Karpas-422 (cell line): ENCODE measurements at regions not wholly inside any gene's neighbourhood (a gene's known extent, or its start where the extent isn't known, plus 50 kb on each side); places are given as distances from the start of the nearest gene placed in this dataset.

Experiments
- DNase-seq: peaks from one replicate; pipeline ENCODE4 v3.0.0-alpha.2; 2015
- H2AFZ ChIP-seq: fragments of 200-600 bp; sonication (generic); 2 replicates; pipeline ENCODE4 v1.6.1; 2014; ENCODE audit warnings: antibody characterized with exemption, low read length, mixed read lengths
- H3K27ac ChIP-seq: fragments of 200-600 bp; sonication (generic); 2 replicates; pipeline ENCODE4 v1.5.1; 2014; ENCODE audit warnings: mild to moderate bottlenecking, low read length, moderate library complexity
- H3K27me3 ChIP-seq: fragments of 200-600 bp; sonication (generic); 2 replicates; pipeline ENCODE4 v1.6.1; 2014; ENCODE audit warnings: low read length, mixed read lengths
- H3K36me3 ChIP-seq: fragments of 200-600 bp; sonication (generic); 2 replicates; pipeline ENCODE4 v1.6.1; 2014; ENCODE audit warnings: low read length, mixed read lengths; ENCODE audit not compliant: insufficient read depth
- H3K4me1 ChIP-seq: fragments of 200-600 bp; sonication (generic); 2 replicates; pipeline ENCODE4 v1.6.1; 2014; ENCODE audit warnings: mild to moderate bottlenecking, low read length, mixed read lengths
- H3K4me2 ChIP-seq: fragments of 200-600 bp; sonication (generic); 2 replicates; pipeline ENCODE4 v1.6.1; 2014; ENCODE audit warnings: low read length, low read depth, mild to moderate bottlenecking; ENCODE audit not compliant: poor library complexity, severe bottlenecking
- H3K4me3 ChIP-seq: fragments of 200-600 bp; sonication (generic); 2 replicates; pipeline ENCODE4 v1.5.1; 2014; ENCODE audit warnings: mild to moderate bottlenecking, antibody characterized with exemption, low read length, mixed read lengths
- H3K79me2 ChIP-seq: fragments of 200-600 bp; sonication (generic); 2 replicates; pipeline ENCODE4 v1.6.1; 2014; ENCODE audit warnings: mild to moderate bottlenecking, low read length, mixed read lengths
- H3K9ac ChIP-seq: fragments of 200-600 bp; sonication (generic); 2 replicates; pipeline ENCODE4 v1.6.0; 2014; ENCODE audit warnings: low read length
- H3K9me2 ChIP-seq: fragments of 200-600 bp; sonication (generic), shearing (Covaris generic); replicated peaks from 2 replicates; pipeline ENCODE4 v1.6.0; 2014; ENCODE audit warnings: mild to moderate bottlenecking, low read length, moderate library complexity; ENCODE audit not compliant: insufficient read depth
- H3K9me3 ChIP-seq: fragments of 300-700, 200-600 bp; sonication (generic); 2 replicates; pipeline ENCODE4 v1.6.1; 2014; ENCODE audit warnings: low read length, mixed read lengths
- H4K20me1 ChIP-seq: fragments of 200-600 bp; sonication (generic); 2 replicates; pipeline ENCODE4 v1.6.1; 2014; ENCODE audit warnings: mild to moderate bottlenecking, antibody characterized with exemption, low read length, low read depth; ENCODE audit not compliant: insufficient read depth

DNA sequence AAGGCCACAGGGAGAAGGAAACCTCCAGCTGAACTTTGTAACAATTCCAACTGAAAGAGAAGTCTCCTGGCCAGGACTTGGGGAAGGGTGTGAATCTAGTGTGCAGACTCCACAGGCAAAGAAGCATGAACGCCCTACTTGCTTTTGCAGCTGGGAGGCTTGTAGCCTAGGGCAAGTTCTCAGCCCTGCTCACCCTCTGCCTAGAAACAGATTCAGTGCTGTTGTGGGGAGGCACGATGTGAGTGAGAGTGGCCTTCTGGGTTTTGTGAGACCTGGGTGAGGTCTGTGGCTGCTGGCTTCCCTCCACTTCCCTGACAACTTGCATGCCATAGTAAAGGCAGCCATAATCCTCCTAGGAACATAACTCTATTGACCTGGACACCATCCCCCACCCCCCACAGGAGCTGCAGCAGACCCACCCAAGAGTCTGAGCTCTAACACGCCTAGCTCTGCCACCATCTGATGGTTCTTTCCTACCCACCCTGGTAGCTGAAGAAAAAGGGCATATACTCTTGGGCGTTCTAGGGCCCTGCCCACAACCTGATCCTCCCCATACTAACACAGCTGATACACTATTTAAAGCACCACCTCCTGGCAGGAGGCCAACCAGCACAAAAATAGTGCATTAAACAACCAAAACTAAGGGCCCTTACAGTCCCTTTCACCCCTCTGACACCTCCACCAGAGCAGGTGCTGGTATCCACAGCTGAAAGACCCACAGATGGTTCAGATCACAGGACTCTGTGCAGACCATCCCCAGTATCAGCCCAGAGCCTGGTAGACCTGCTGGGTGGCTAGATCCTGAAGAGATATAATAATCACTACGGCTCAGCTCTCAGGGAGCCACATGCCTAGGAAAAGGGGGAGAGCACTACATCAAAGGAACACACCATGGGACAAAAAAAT lies 426.5 kb downstream of the IGSF11 start:
- H3K27ac ChIP-seq = peak overlapping the region; percentile 12; the same call in 1 of the 2 replicates
- peaks cover 12% of the 10 kb centered on the region for H3K36me3 ChIP-seq
- H2AFZ ChIP-seq = no peak overlapping the region
- no peaks in the 10 kb centered on the region for H3K9me3 ChIP-seq
- H3K4me2 ChIP-seq = peak overlapping the region; percentile 0
- peak; percentile 66 for DNase-seq
- no peaks in the 10 kb centered on the region for H4K20me1 ChIP-seq
- no peaks in the 10 kb centered on the region for H3K27me3 ChIP-seq
- H3K4me1 ChIP-seq = peaks cover 26% of the 10 kb centered on the region
- no peak overlapping the region for H3K4me3 ChIP-seq
- no peaks in the 10 kb centered on the region for H3K9me2 ChIP-seq
- H3K9ac ChIP-seq = no peak overlapping the region
- peaks cover 7% of the 10 kb centered on the region; the same call in 1 of the 2 replicates for H3K79me2 ChIP-seq

DNA sequence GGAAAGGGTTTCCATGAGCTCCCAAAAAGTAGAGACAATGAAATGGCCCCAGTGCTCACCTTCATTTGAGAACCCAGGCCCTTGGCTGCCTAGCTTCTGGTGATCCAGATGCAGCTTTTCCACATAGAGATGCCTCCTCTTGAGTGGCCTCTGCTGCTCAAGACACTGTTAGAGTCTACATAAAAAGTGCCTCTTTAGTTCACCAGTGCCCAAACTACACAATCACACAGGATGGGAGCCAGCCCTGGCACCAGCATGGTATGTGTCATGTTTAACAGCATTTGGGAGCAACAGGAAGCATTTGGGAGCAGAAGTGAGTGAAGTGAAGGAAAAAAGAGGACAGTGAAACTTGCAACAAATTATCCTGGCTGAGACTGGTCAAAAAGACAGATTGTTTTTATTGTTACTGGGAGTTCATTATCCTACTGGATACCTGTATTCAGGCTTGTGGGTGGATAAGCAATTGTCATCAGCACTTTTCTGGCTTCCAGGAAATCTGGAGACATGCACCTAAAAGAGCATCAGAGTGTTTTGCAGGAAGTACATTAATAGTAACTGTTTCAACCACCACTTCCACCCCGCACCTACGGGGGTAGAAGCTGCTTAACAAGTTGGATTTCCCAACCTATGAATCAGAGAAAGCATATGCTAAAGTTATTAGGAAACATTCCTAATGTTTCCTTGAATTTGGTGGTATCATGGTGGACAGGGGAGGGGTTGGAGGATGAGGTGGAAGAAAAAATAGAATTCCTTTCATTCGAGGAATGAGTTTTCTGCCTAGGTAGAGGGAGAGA lies 416.2 kb downstream of the IGSF11 start:
- Histone ChIP-seq H3K4me2 (no peak overlapping the region), H3K27me3 (no peaks in the 10 kb centered on the region), H3K4me3 (no peak overlapping the region), H2AFZ (no peak overlapping the region), H3K79me2 (no peaks in the 10 kb centered on the region), H3K9ac (no peak overlapping the region), H3K9me3 (no peaks in the 10 kb centered on the region), H3K36me3 (peaks cover 10% of the 10 kb centered on the region), H3K4me1 (peaks cover 35% of the 10 kb centered on the region), H3K27ac (no peak overlapping the region), H3K9me2 (no peaks in the 10 kb centered on the region), H4K20me1 (no peaks in the 10 kb centered on the region)
- DNase-seq = no peak

DNA sequence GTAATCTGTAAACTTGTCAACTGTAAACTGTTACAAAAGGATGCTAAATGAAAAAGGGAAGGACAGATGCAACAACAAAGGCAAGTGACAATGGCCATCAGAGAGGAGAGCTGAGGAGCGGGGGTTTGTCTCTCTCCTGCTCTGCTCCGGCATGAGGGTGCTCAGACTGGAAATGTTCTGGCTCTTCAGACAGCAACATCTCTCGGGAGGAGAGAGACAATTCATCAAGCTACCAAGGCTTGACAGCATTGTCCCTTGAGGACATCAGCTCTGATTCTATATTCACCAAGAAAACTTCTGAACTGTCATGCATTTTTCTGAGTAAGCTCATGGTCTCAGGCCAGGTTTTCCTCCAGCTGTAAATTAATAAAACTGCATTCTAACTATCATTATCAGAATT lies 408.2 kb downstream of the IGSF11 start:
- Histone ChIP-seq H3K9ac (peak overlapping the region; percentile 35), H3K9me3 (no peaks in the 10 kb centered on the region), H2AFZ (no peak overlapping the region), H4K20me1 (no peaks in the 10 kb centered on the region), H3K79me2 (no peaks in the 10 kb centered on the region), H3K27ac (peak overlapping the region; percentile 83), H3K36me3 (peaks cover 11% of the 10 kb centered on the region), H3K4me2 (peak overlapping the region; percentile 57), H3K4me3 (peak overlapping the region; percentile 14; the same call in 1 of the 2 replicates), H3K27me3 (no peaks in the 10 kb centered on the region), H3K4me1 (peaks cover 59% of the 10 kb centered on the region), H3K9me2 (no peaks in the 10 kb centered on the region)
- peak; percentile 80 for DNase-seq

DNA sequence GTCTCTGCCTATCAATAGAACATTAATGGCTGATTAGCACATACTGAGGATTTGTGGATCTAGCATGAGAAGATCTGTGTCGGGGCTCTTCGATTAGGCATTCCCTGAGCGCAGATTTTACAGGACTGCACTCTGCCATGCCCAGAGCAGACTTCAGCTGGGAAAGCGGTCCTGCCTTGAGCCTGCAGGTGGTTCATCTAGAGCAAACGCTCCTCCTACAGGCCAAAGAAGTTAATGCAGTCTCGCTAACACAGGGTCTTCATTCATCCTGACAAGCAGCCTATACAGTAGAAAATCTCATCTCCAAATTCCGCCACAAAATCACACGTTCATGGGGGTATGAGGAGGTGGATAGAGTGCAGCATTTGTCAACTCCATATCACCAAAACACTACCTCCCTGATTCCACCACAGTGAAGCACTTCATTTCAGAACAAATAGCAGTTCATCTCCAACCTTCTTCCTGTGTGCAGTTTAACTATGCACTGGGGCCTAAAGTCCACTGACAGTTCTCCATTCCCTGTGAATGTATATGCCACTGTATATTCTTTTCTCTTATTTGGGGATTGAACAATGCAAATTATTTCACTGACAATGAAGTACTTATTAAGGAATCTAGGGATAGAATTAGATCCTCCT lies 405.8 kb downstream of the IGSF11 start:
- no peak overlapping the region for H3K9ac ChIP-seq
- H3K27ac ChIP-seq = peak overlapping the region; percentile 83
- H3K9me3 ChIP-seq = no peaks in the 10 kb centered on the region
- H2AFZ ChIP-seq = no peak overlapping the region
- H3K4me3 ChIP-seq = no peak overlapping the region
- DNase-seq = peak; percentile 93
- peaks cover 11% of the 10 kb centered on the region for H3K36me3 ChIP-seq
- H3K79me2 ChIP-seq = no peaks in the 10 kb centered on the region
- H3K4me1 ChIP-seq = peaks cover 65% of the 10 kb centered on the region
- H4K20me1 ChIP-seq = no peaks in the 10 kb centered on the region
- no peaks in the 10 kb centered on the region for H3K27me3 ChIP-seq
- H3K9me2 ChIP-seq = no peaks in the 10 kb centered on the region
- peak overlapping the region; percentile 26 for H3K4me2 ChIP-seq

DNA sequence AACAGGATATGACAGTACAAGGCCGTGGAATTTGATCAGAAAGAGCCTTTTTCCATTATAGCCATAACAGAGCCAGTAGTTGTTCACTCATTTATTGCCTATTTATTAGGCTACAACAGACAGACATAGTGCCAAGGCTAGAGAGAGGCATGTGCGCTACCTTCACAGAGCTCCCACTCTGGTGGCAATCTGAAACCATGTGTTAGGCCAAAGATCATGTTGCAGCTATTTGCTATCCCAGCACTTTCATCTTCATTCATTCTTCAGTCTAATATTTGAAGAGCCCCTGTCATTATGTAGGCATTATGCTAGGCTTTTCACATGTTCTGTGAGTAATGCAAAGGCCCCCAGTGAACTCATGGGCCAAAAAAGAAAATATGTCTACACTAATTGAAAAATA lies 404.8 kb downstream of the IGSF11 start:
- H3K36me3 ChIP-seq = peaks cover 8% of the 10 kb centered on the region

DNA sequence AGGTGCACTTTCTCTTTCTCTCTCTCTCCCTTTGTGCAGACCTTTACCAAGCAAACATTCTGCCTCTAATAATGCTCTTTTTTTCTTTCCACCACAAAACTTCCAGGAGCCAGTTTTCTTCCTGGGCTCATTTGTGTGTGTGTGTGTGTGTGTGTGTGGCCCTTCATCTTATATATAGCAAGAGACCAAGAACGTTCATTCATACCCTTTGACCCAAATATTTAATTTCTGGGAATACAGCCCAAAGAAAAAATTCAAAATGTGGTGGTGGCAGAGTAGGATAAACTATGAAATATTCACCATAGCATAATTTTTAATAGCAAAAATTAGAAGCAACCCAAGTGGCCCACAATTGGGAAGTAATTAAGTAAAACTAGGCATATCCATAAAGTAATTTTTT lies 398.9 kb downstream of the IGSF11 start:
- H3K9ac ChIP-seq = no peak overlapping the region
- H3K27me3 ChIP-seq = no peaks in the 10 kb centered on the region
- peaks cover 7% of the 10 kb centered on the region; the same call in 1 of the 2 replicates for H3K36me3 ChIP-seq
- no peak for DNase-seq
- H3K4me1 ChIP-seq = peaks cover 59% of the 10 kb centered on the region
- H3K4me2 ChIP-seq = no peak overlapping the region
- no peak overlapping the region for H2AFZ ChIP-seq
- no peaks in the 10 kb centered on the region for H3K9me2 ChIP-seq
- no peak overlapping the region for H3K4me3 ChIP-seq
- no peak overlapping the region for H3K27ac ChIP-seq
- no peaks in the 10 kb centered on the region for H4K20me1 ChIP-seq
- no peaks in the 10 kb centered on the region for H3K9me3 ChIP-seq
- no peaks in the 10 kb centered on the region for H3K79me2 ChIP-seq

More for the DNA sequence above, 404.8 kb downstream of the IGSF11 start:
- no peak overlapping the region for H3K4me3 ChIP-seq
- no peaks in the 10 kb centered on the region for H3K9me3 ChIP-seq
- no peak overlapping the region for H3K9ac ChIP-seq
- H3K27me3 ChIP-seq = no peaks in the 10 kb centered on the region
- H3K9me2 ChIP-seq = no peaks in the 10 kb centered on the region
- no peak for DNase-seq
- no peaks in the 10 kb centered on the region for H3K79me2 ChIP-seq
- peak overlapping the region; percentile 6 for H3K4me2 ChIP-seq
- H2AFZ ChIP-seq = no peak overlapping the region
- H4K20me1 ChIP-seq = no peaks in the 10 kb centered on the region
- H3K4me1 ChIP-seq = peaks cover 75% of the 10 kb centered on the region
- peak overlapping the region; percentile 52 for H3K27ac ChIP-seq

DNA sequence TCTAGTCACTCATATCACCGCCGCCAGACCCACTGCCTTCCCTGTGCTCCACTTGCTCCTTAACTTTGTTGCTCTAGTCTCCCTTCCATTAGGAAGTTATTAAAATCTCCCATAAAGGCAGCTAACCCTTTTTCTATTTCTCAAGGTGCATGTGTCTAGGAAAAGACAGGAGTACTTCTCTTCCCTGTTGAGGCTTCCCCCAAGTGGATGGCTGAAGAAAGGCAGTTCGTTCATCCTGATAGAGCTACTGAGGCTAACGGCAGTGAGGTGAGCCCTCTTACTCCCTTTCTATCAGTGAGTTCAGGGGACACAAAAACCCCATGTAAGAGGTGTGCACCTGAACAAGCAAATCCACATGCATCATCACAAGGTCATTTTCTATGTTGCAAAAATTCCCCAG lies 397.8 kb downstream of the IGSF11 start:
- no peak overlapping the region for H3K4me3 ChIP-seq
- 0 out of 2 replicates have a peak overlapping the region, but pooled peaks have one; percentile 39 for H3K27ac ChIP-seq
- no peaks in the 10 kb centered on the region for H3K27me3 ChIP-seq
- no peaks in the 10 kb centered on the region for H3K79me2 ChIP-seq
- H3K9me2 ChIP-seq = no peaks in the 10 kb centered on the region
- H2AFZ ChIP-seq = no peak overlapping the region; the same call in 1 of the 2 replicates
- peak; percentile 62 for DNase-seq
- no peaks in the 10 kb centered on the region for H3K9me3 ChIP-seq
- H3K9ac ChIP-seq = no peak overlapping the region
- H4K20me1 ChIP-seq = no peaks in the 10 kb centered on the region
- peak overlapping the region; percentile 27 for H3K4me2 ChIP-seq
- H3K4me1 ChIP-seq = peaks cover 63% of the 10 kb centered on the region
- H3K36me3 ChIP-seq = peaks cover 7% of the 10 kb centered on the region; the same call in 1 of the 2 replicates
